ENCODE measurements at regions not wholly inside any gene's neighbourhood (a gene's known extent, or its start where the extent isn't known, plus 50 kb on each side); places are given as distances from the start of the nearest gene placed in this dataset.

- intact Hi-C loops (cut with micrococcal nuclease): no loop called here
- TF ChIP-seq CTCF (IDR thresholded peaks at IDR 0.05): no peak
- no peak for ATAC-seq (ENCODE audit: low read depth)
- ChIA-PET POLR2A (no interaction called here), CTCF (no interaction called here)
- no peak overlapping the region for H3K4me3 Mint-ChIP-seq
- H3K27ac Mint-ChIP-seq: no peak overlapping the region
- no peaks in the 10 kb centered on the region for H3K36me3 Mint-ChIP-seq (ENCODE audit: low read depth)
- no peaks in the 10 kb centered on the region for H3K4me1 Mint-ChIP-seq
- no peaks in the 10 kb centered on the region for H3K9me3 Mint-ChIP-seq
- DNase-seq: no peak
- H3K27me3 Mint-ChIP-seq: peaks cover 1% of the 10 kb centered on the region
These were observed 212.8 kb downstream of the MYCN start for GRCh38 chr2:16152928-16153753.

- Mint-ChIP-seq H3K27ac (no peak overlapping the region), H3K4me1 (no peaks in the 10 kb centered on the region), H3K9me3 (no peaks in the 10 kb centered on the region), H3K27me3 (peaks cover 1% of the 10 kb centered on the region), H3K36me3 (ENCODE audit: low read depth) (no peaks in the 10 kb centered on the region), H3K4me3 (no peak overlapping the region)
- ChIA-PET CTCF (no interaction called here), POLR2A (no interaction called here)
- ATAC-seq (ENCODE audit: low read depth) (no peak), DNase-seq (no peak)
- intact Hi-C loops (cut with micrococcal nuclease): no loop called here
- no peak for TF ChIP-seq CTCF (IDR thresholded peaks at IDR 0.05)
These were observed 211.9 kb downstream of the MYCN start for GRCh38 chr2:16152071-16152927.

GRCh38 chr2:16151651-16152050, 211.3 kb downstream of the MYCN start:
- H3K27ac Mint-ChIP-seq: no peak overlapping the region
- CTCF ChIA-PET: no interaction called here
- H3K36me3 Mint-ChIP-seq (ENCODE audit: low read depth): no peaks in the 10 kb centered on the region
- ATAC-seq (ENCODE audit: low read depth) (no peak), DNase-seq (no peak)
- intact Hi-C loops (cut with micrococcal nuclease): no loop called here
- no peak overlapping the region for H3K4me3 Mint-ChIP-seq
- POLR2A ChIA-PET: no interaction called here
- no peaks in the 10 kb centered on the region for H3K9me3 Mint-ChIP-seq
- no peak for TF ChIP-seq CTCF (IDR thresholded peaks at IDR 0.05)
- peaks cover 1% of the 10 kb centered on the region for H3K27me3 Mint-ChIP-seq
- no peaks in the 10 kb centered on the region for H3K4me1 Mint-ChIP-seq

GRCh38 chr2:16151281-16151570, 210.9 kb downstream of the MYCN start:
- ATAC-seq (ENCODE audit: low read depth) (no peak), DNase-seq (no peak)
- Mint-ChIP-seq H3K4me3 (no peak overlapping the region), H3K27ac (no peak overlapping the region), H3K36me3 (ENCODE audit: low read depth) (no peaks in the 10 kb centered on the region), H3K4me1 (no peaks in the 10 kb centered on the region), H3K9me3 (no peaks in the 10 kb centered on the region), H3K27me3 (peaks cover 1% of the 10 kb centered on the region)
- CTCF ChIA-PET: no interaction called here
- POLR2A ChIA-PET: no interaction called here
- intact Hi-C loops (cut with micrococcal nuclease): no loop called here
- no peak for TF ChIP-seq CTCF (IDR thresholded peaks at IDR 0.05)

GRCh38 chr2:16150456-16151280, 210.3 kb downstream of the MYCN start:
- TF ChIP-seq CTCF (IDR thresholded peaks at IDR 0.05): no peak
- Mint-ChIP-seq H3K36me3 (ENCODE audit: low read depth) (no peaks in the 10 kb centered on the region), H3K4me1 (no peaks in the 10 kb centered on the region), H3K4me3 (no peak overlapping the region), H3K9me3 (no peaks in the 10 kb centered on the region), H3K27me3 (peaks cover 1% of the 10 kb centered on the region), H3K27ac (no peak overlapping the region)
- ATAC-seq (ENCODE audit: low read depth) (no peak), DNase-seq (no peak)
- intact Hi-C loops (cut with micrococcal nuclease): no loop called here
- ChIA-PET POLR2A (no interaction called here), CTCF (no interaction called here)

Measured in activated B cell treated with CpG ODN at 0.5 μM for 24 hours (primary cell).